HG03575 (cell line): ENCODE measurements at regions not wholly inside any gene's neighbourhood (a gene's known extent, or its start where the extent isn't known, plus 50 kb on each side); places are given as distances from the start of the nearest gene placed in this dataset.
"Not testable (repeated sequence)": the region's sequence is repeated elsewhere in the genome, so short reads cannot be mapped to it uniquely, and the experiment has no call there.

Experiments
- ATAC-seq: cut with Tn5 transposase; IDR thresholded peaks from one replicate; pipeline ENCODE4 v1.9.1; 2021; ENCODE audit not compliant: unreplicated experiment, insufficient number of reproducible peaks, low FRiP score; ENCODE audit errors: extremely low read depth

- ATAC-seq = no peak
These were observed 427.6 kb downstream of the IRX1 start for GRCh38 chr5:4023091-4023752.

DNA sequence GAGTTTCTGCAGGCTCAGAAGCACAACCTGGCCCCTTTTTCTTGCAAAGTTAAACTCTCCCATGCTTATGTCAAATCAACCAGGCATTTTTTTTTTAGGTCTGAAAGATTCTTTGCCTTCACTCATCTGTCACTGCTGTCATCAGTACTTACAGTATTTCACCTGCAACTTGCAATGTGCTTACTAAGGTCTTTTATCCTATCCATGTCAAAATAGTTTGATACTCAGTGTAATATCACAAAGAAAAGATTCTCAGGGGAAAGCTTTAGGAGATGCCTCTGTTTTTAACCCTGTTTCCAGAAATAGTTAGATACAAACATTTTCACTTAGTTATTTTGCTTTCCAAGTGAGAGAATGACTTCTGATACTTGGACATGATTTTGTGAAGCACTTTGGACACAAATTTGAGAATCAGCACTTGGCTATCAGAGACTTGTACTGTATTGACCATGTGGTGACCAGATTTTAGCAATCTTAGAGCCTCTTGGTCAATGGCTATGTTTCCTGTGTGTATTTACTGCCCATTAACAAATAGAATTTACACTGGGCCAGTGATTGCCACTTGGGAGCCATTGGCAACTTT lies 428.2 kb downstream of the IRX1 start:
- ATAC-seq = no peak

DNA sequence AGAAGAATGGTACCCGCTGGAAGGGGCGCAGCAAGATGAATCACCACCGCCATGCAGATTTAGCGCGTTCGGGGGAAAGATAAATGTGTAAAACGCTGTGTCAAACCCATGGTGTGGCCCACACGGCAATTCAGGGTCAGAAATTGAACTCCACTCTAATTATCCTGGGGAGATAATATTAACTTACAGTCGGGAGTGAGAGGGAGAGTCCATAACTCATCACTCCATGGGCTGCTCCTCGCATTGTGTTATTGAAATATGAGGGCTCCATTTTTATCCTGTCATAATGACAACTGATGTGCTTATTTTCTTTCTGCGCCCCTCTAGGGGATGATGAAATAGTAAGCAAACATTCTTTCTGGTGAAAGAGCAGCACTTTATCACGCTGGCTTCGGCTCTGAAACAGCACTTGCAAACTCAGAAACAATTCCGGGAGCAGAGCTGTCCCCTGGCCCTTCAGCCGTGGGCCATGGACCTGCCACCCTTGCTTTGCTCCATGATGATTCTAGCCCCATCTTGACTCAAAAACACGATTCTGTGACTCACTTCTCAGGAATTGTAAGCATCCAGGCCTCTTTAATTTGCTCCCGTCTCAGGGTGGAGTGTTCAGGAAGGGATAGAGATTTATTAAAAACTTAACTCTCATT lies 431.6 kb downstream of the IRX1 start:
- ATAC-seq = no peak

DNA sequence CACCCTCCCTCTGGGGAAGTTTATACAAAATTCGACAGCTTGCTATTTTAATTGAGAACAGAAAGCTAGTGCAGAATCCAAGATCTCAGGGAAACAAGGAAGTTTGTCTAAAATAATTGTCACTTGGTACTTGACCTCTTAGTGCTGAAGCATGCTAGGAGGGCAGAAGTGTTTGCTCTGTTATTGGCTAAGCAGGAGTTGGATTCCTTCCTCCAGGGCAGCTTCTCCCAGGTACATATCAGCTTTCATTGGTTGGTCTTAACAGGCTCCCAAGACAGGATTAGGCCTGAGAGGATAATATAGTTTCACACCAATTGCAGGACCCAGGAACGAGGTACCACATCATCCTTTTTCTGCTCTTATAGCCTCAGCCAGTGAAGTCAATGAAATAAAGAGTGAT lies 432.8 kb downstream of the IRX1 start:
- no peak for ATAC-seq

- ATAC-seq = not testable (repeated sequence)
These were observed 437.9 kb downstream of the IRX1 start for GRCh38 chr5:4033546-4033945.

DNA sequence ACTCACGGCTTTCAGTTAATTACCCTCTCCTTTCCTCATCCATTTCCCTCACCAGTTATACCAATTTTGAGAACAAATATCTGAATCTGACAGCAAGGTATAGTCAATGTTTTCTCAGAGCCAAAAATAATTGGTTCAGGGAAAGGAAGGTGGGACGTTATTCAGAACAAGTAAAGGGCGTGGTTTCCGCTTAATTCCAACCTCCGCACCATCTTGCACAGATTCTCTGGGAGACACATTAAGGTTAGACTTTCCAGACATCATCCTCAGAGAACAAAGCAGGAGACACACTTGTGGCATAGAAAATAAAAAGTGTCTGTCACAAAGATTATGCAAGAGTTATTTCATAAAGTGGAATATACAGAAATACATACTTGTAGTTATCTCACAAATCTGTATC lies 441.2 kb downstream of the IRX1 start:
- no peak for ATAC-seq

GRCh38 chr5:4038994-4039393 lies 443.4 kb downstream of the IRX1 start:
- ATAC-seq = no peak

DNA sequence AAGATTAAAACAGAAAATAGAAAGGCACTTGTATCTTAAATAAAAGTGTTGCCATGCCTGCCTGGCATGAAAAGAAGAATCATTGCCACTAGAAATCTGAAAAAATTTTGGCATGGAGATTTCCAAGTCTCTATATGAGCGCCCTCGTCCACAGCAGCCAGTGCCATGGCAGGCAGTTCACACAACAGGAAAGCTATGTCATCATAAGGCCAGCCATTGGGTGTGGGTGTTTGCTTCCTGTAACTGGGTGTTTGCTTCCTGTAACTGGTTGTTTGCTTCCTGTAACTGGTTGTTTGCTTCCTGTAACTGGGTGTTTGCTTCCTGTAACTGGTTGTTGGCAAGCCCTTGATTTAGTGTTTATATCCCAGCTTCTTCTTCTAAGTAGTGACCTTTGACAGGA lies 446.7 kb downstream of the IRX1 start:
- no peak for ATAC-seq

- ATAC-seq = no peak
These were observed 447.5 kb downstream of the IRX1 start for GRCh38 chr5:4043135-4043534.

DNA sequence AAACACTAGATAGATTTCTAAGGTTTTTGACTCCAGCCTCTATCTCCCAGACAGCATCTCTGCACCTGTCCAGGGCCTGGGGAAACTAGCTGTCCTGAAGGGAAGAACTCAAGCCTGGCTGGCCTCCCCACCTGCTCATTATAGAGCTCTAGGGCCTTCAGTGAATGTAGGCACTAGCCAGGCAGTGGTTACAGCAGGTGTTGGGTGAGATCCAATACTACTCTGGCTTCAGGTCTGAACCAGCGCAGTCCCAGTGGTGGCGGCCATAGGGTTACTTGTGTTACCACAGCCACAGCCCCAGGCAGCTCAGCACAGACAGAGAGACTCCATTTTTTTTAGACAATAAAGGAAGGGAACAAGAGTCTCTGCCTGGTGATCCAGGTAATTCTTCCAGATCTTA lies 449.2 kb downstream of the IRX1 start:
- no peak for ATAC-seq

GRCh38 chr5:4048398-4048797 lies 452.8 kb downstream of the IRX1 start:
- ATAC-seq = no peak

DNA sequence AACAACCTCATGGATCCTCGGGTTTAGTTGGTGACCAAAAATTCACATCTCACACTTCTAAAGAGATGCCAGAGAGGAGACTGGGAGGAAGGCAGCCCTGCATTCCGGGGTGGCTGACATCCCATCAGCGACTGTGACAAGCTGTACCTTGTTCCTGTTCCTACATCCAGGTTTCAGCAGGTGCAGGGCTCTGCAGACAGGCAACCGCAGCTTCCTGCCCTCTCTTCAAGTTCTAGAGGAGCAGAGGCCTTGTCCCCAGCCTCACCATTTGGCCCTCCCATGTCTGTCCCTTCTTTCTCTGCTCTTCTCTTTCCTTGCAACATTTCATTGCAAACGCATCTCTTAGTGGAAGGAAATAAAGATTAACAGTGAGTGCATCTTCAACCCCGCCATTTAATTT lies 454.6 kb downstream of the IRX1 start:
- no peak for ATAC-seq

DNA sequence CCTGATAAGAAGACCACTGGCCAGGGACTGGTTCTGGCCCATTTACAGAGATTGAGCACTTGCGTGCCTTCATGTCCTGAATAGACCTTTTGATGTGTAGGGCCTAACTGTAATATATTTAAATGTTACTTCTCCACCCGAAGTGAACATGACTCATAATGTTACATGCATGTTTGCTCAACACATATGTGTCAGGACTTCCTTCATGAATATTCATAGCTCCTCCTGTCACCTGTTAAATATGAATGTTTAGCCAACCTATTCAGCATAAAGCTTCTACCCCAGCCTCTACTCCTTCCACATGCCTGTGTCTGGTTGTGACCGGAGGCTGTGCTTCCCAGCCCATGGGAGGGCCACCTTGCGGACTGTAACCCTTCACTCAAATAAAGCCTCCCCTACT lies 457.5 kb downstream of the IRX1 start:
- ATAC-seq = no peak

GRCh38 chr5:4054092-4054491 lies 458.5 kb downstream of the IRX1 start:
- ATAC-seq = no peak

DNA sequence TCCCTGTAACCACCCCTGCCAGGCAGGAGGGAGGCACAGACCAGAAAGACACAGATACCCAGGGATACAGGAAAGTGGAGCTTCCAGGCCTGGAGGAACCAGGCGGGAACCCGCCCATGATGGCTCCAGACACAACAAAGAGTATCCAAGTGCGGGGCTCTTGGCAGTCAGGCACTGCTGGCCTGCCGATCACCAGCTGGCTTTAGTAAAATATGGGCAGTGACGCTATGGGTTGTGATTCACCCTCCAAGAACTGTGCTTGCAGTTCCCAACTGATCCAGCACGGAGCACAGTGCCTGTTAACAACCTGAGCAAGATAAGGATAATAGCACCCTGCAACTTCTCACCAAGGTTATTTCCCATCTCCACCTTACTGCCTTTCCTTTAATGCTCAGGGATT lies 463.3 kb downstream of the IRX1 start:
- ATAC-seq = no peak

DNA sequence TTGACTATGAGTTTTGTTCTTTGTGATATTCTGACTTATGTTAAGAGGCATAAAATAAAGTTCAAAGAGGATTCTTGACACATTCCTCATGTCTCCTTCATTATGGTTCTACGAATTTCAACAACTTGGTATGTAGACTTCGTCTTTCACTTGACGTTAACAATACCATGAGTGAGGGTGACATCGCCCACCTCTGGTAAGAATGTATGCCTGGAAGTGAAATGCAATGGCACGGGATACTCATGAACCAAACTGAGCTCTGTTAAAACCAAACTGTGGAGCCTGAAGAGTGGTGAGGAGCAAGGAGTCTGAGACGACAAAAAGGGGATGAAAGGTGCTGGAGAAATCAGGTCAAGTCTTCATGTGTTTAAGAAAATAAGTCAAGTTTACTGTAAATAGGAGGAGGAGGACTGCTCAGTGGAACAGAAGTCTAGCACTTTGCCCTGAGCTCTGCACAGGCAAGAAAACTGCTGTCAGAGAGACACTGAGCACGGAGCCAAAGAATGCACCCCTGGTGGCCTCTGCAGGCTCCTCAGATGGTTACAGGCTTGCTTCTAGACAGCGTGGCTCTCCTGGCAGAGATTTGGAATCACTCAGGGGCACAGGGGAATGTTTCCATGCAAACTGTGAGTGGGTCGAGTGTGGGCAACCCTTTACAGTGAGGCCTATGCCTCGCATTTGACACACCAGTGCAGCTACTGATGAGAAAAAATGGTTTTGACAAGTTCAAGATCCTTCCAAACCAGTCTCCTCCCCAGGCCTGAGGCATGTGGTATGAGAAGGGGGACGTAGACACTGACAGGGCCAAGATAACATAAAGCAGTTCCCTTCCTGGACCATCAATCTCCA lies 470.1 kb downstream of the IRX1 start:
- no peak for ATAC-seq

GRCh38 chr5:4068171-4068570 lies 472.5 kb downstream of the IRX1 start:
- no peak for ATAC-seq

DNA sequence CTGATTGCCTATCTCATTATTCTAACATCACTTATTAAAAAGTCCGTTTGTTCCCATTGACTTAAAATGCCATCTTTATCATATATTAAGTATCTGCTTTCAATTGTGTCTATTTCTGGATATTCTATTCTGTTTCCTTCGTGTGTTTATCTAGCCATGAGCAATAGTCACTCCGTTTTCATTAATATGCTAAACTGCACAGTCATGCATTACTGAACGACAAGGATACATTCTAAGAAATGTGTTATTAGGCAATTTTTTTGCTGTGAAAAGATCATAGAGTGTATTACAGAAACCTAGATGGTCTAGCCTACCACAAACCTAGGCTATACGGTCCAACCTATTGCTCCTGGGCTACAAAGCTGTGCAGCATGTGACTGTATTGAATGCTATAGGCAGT lies 482.9 kb downstream of the IRX1 start:
- no peak for ATAC-seq

DNA sequence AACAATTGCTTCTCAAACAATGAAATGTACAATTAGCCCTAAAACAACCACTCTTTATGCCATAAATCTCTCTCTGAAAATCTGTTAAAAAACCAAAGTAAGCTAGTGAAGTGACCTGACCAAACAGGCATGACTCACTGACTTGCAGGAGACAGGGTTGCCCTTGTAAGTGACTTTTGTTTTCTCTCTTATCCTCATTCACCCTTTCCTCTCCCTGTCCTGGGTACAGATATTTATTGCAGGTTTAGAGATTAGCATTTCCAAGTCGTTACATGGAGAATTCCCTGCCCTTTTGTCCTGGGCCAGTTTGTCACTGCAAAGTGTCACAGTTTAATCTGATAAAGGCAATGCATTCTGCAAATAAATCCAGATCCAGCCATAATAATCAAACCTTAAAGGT lies 484.2 kb downstream of the IRX1 start:
- no peak for ATAC-seq

DNA sequence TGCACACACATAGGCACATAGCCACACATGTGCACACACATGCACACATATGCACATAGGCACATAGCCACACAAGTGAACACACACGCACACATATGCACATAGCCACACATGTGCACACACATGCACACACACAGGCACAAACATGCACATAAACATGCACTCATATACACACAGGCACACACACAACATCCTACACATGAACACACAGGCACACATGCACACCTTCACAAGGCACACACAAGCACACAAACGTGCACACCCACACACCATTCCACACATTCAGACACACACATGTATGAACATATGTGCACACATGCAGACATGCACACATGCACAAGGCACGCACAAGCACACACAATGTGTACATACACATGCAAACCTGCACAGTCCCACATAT lies 484.7 kb downstream of the IRX1 start:
- no peak for ATAC-seq
